ENCODE measurements at regions not wholly inside any gene's neighbourhood (a gene's known extent, or its start where the extent isn't known, plus 50 kb on each side); places are given as distances from the start of the nearest gene placed in this dataset.

DNA sequence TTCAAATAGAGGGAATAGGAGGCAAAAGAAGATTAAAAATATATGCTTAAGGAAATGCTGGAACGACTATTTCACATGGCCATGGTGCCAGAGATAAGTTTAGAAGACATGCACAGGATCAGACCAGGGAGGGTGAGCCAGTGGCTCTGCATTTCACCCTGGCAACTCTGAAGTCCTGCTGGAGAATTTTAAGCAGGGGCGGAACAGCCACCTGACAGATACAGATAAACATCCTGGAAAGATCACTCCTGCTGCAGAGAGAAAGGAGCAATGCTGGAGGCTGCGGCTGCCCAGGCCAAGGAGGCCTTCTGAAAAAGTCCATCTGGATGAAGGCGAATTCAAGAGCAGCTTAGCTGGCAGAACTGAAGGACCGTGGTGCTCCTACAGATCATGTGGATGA is 755.9 kb downstream of the RNF144A start:
- TF ChIP-seq ZNF24 (tag by site-specific recombination; IDR thresholded peaks at IDR 0.05) = no peak
- TF ChIP-seq ZNF660 (tag by site-specific recombination; IDR thresholded peaks at IDR 0.05) = no peak
